ENCODE measurements at regions not wholly inside any gene's neighbourhood (a gene's known extent, or its start where the extent isn't known, plus 50 kb on each side); places are given as distances from the start of the nearest gene placed in this dataset.

- TF ChIP-seq, protein P1, sequence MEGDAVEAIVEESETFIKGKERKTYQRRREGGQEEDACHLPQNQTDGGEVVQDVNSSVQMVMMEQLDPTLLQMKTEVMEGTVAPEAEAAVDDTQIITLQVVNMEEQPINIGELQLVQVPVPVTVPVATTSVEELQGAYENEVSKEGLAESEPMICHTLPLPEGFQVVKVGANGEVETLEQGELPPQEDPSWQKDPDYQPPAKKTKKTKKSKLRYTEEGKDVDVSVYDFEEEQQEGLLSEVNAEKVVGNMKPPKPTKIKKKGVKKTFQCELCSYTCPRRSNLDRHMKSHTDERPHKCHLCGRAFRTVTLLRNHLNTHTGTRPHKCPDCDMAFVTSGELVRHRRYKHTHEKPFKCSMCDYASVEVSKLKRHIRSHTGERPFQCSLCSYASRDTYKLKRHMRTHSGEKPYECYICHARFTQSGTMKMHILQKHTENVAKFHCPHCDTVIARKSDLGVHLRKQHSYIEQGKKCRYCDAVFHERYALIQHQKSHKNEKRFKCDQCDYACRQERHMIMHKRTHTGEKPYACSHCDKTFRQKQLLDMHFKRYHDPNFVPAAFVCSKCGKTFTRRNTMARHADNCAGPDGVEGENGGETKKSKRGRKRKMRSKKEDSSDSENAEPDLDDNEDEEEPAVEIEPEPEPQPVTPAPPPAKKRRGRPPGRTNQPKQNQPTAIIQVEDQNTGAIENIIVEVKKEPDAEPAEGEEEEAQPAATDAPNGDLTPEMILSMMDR (IDR thresholded peaks at IDR 0.05) = no peak
- TF ChIP-seq POLR2A (IDR thresholded peaks at IDR 0.05) (no peak), POLR2AphosphoS5 (IDR thresholded peaks at IDR 0.05) (no peak)
These were observed 117.1 kb upstream of the MYOCD start for GRCh38 chr17:12548558-12548957.

Data from prostate gland (tissue), 2 donors.